H1 (cell line): ENCODE measurements at regions not wholly inside any gene's neighbourhood (a gene's known extent, or its start where the extent isn't known, plus 50 kb on each side); places are given as distances from the start of the nearest gene placed in this dataset.
A peak's percentile ranks its signal among the peaks of the same experiment; 100 is the strongest.

Source experiments
- CTCF ChIP-seq, 3 experiments: IDR thresholded peaks; 1 replicate in 2 of 3; 2 replicates in 1 of 3; pipeline versions ENCODE4 v1.5.1 to v1.6.1; 2011; ENCODE audit warnings: low read length in 3 of 3, mild to moderate bottlenecking in 3 of 3, inconsistent platforms in 2 of 3, low read depth in 1 of 3, moderate library complexity in 1 of 3; ENCODE audit not compliant: insufficient read depth in 1 of 3; ENCODE audit errors: control extremely low read depth in 1 of 3
- RAD21 ChIP-seq, 2 experiments: IDR thresholded peaks in 1 of 2; conservative IDR thresholded peaks in 1 of 2; 2 replicates each; pipeline ENCODE4 v1.6.1; 2011; ENCODE audit warnings: low read depth in 2 of 2, low read length in 2 of 2, improper control_type of control experiment in 1 of 2, inconsistent platforms in 1 of 2, mild to moderate bottlenecking in 1 of 2, moderate library complexity in 1 of 2
- TF ChIP-seq, protein P1 (sequence below): fragments of 300-600 bp; sonication (generic); IDR thresholded peaks from 2 replicates; pipeline ENCODE4 v1.7.1; 2012; ENCODE audit warnings: low read length, moderate library complexity, mild to moderate bottlenecking, inconsistent platforms; ENCODE audit not compliant: insufficient replicate concordance
- TF ChIP-seq, protein P2 (sequence below): IDR thresholded peaks from 2 replicates; pipeline ENCODE4 v1.6.1; 2012; ENCODE audit warnings: inconsistent platforms

DNA sequence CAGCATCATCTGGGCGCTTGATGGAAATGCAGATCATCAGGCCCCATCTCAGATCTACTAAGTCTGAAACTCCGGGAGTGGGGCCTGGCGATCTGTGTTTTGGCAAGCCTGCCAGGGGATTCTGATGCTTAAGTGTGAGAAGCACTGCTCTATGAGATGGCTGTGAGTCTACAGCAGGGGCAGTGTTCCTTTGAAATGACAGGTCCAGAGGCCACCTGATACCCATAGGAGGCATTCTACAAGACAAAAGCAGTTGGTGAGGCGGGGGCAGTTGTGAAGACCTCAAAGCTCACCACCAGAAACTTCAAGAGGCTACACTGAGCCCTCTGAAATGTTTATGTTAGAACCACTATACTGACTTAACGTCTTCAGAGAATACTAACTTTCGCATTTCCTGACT lies 86.9 kb upstream of the SPATA31D4 start (continued):
- TF ChIP-seq, protein P1, sequence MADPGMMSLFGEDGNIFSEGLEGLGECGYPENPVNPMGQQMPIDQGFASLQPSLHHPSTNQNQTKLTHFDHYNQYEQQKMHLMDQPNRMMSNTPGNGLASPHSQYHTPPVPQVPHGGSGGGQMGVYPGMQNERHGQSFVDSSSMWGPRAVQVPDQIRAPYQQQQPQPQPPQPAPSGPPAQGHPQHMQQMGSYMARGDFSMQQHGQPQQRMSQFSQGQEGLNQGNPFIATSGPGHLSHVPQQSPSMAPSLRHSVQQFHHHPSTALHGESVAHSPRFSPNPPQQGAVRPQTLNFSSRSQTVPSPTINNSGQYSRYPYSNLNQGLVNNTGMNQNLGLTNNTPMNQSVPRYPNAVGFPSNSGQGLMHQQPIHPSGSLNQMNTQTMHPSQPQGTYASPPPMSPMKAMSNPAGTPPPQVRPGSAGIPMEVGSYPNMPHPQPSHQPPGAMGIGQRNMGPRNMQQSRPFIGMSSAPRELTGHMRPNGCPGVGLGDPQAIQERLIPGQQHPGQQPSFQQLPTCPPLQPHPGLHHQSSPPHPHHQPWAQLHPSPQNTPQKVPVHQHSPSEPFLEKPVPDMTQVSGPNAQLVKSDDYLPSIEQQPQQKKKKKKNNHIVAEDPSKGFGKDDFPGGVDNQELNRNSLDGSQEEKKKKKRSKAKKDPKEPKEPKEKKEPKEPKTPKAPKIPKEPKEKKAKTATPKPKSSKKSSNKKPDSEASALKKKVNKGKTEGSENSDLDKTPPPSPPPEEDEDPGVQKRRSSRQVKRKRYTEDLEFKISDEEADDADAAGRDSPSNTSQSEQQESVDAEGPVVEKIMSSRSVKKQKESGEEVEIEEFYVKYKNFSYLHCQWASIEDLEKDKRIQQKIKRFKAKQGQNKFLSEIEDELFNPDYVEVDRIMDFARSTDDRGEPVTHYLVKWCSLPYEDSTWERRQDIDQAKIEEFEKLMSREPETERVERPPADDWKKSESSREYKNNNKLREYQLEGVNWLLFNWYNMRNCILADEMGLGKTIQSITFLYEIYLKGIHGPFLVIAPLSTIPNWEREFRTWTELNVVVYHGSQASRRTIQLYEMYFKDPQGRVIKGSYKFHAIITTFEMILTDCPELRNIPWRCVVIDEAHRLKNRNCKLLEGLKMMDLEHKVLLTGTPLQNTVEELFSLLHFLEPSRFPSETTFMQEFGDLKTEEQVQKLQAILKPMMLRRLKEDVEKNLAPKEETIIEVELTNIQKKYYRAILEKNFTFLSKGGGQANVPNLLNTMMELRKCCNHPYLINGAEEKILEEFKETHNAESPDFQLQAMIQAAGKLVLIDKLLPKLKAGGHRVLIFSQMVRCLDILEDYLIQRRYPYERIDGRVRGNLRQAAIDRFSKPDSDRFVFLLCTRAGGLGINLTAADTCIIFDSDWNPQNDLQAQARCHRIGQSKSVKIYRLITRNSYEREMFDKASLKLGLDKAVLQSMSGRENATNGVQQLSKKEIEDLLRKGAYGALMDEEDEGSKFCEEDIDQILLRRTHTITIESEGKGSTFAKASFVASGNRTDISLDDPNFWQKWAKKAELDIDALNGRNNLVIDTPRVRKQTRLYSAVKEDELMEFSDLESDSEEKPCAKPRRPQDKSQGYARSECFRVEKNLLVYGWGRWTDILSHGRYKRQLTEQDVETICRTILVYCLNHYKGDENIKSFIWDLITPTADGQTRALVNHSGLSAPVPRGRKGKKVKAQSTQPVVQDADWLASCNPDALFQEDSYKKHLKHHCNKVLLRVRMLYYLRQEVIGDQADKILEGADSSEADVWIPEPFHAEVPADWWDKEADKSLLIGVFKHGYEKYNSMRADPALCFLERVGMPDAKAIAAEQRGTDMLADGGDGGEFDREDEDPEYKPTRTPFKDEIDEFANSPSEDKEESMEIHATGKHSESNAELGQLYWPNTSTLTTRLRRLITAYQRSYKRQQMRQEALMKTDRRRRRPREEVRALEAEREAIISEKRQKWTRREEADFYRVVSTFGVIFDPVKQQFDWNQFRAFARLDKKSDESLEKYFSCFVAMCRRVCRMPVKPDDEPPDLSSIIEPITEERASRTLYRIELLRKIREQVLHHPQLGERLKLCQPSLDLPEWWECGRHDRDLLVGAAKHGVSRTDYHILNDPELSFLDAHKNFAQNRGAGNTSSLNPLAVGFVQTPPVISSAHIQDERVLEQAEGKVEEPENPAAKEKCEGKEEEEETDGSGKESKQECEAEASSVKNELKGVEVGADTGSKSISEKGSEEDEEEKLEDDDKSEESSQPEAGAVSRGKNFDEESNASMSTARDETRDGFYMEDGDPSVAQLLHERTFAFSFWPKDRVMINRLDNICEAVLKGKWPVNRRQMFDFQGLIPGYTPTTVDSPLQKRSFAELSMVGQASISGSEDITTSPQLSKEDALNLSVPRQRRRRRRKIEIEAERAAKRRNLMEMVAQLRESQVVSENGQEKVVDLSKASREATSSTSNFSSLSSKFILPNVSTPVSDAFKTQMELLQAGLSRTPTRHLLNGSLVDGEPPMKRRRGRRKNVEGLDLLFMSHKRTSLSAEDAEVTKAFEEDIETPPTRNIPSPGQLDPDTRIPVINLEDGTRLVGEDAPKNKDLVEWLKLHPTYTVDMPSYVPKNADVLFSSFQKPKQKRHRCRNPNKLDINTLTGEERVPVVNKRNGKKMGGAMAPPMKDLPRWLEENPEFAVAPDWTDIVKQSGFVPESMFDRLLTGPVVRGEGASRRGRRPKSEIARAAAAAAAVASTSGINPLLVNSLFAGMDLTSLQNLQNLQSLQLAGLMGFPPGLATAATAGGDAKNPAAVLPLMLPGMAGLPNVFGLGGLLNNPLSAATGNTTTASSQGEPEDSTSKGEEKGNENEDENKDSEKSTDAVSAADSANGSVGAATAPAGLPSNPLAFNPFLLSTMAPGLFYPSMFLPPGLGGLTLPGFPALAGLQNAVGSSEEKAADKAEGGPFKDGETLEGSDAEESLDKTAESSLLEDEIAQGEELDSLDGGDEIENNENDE = no peak
- peak; percentile 1 to 20; a peak in 2 of 4 replicates for TF ChIP-seq RAD21 (IDR thresholded peaks at IDR 0.05 in 1 of 2, conservative IDR thresholded peaks at IDR 0.05 in 1 of 2; ENCODE audit: low read depth in 2 of 2, low read length in 2 of 2)
- TF ChIP-seq, protein P2, sequence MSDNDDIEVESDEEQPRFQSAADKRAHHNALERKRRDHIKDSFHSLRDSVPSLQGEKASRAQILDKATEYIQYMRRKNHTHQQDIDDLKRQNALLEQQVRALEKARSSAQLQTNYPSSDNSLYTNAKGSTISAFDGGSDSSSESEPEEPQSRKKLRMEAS = no peak
- TF ChIP-seq CTCF (IDR thresholded peaks at IDR 0.05; ENCODE audit: control extremely low read depth in 1 of 3, insufficient read depth in 1 of 3, low read depth in 1 of 3, low read length in 3 of 3) = peak in 2 of 3 experiments; percentile 11 to 29; a peak in 2 of 4 replicates
